ENCODE measurements at regions not wholly inside any gene's neighbourhood (a gene's known extent, or its start where the extent isn't known, plus 50 kb on each side); places are given as distances from the start of the nearest gene placed in this dataset.

- Histone ChIP-seq H3K4me1 (ENCODE audit: control insufficient read depth in 1 of 2, insufficient read depth in 2 of 2, low read depth in 1 of 2, low read length in 1 of 2) (no peaks in the 10 kb centered on the region), H3K79me2 (ENCODE audit: insufficient read depth) (no peaks in the 10 kb centered on the region), H3K36me3 (replicated peaks in 1 of 2; ENCODE audit: control insufficient read depth in 1 of 2, insufficient read depth in 2 of 2, low read length in 1 of 2) (no peaks in the 10 kb centered on the region), H3F3A (replicated peaks; ENCODE audit: insufficient read depth) (no peaks in the 10 kb centered on the region), H3K9ac (no peak overlapping the region), H4K20me1 (ENCODE audit: insufficient read depth) (no peaks in the 10 kb centered on the region), H3K27me3 (ENCODE audit: insufficient read depth) (no peaks in the 10 kb centered on the region), H3K27ac (ENCODE audit: low read depth in 2 of 2, low read length in 1 of 2) (no peak overlapping the region), H3K9me2 (no peaks in the 10 kb centered on the region), H3K4me3 (ENCODE audit: low read depth in 2 of 2, low read length in 1 of 2) (no peak overlapping the region), H3K4me2 (no peak overlapping the region), H2AFZ (ENCODE audit: low read depth) (no peak overlapping the region), H3K9me3 (no peaks in the 10 kb centered on the region)
- CTCF ChIA-PET: interaction anchor here (0.8 to 1.0 kb wide), 2 partner anchors 13 to 50 kb away, joined by 3 read pairs; no protein-coding TSS in a partner anchor
- no peak for DNase-seq
- POLR2A ChIA-PET: no interaction called here
- WGBS (ENCODE audit: low lambda C conversion rate): 74% methylated on average over 6 of the region's 6 CpGs
- TF ChIP-seq NRF1 (IDR thresholded peaks at IDR 0.05; ENCODE audit: low read depth, low read length) (no peak), CTCF (IDR thresholded peaks at IDR 0.05) (no peak), MAX (IDR thresholded peaks at IDR 0.05; ENCODE audit: low read depth) (no peak), YY1 (IDR thresholded peaks at IDR 0.05; ENCODE audit: low read depth) (no peak), TAF1 (IDR thresholded peaks at IDR 0.05; ENCODE audit: borderline replicate concordance, low read depth, low read length) (no peak), PBX3 (IDR thresholded peaks at IDR 0.05) (no peak), CHD2 (IDR thresholded peaks at IDR 0.05; ENCODE audit: low read length, partially characterized antibody) (no peak), RAD21 (IDR thresholded peaks at IDR 0.05; ENCODE audit: low read length) (no peak), SIN3A (IDR thresholded peaks at IDR 0.05; ENCODE audit: borderline replicate concordance, low read depth, low read length) (no peak), MXI1 (IDR thresholded peaks at IDR 0.05; ENCODE audit: low read depth, low read length) (no peak)
These were observed 67.0 kb downstream of the PTTG1 start for GRCh38 chr5:160488394-160489325.

GRCh38 chr5:160491438-160491837, 69.8 kb downstream of the PTTG1 start:
- Histone ChIP-seq H3K9me2 (no peaks in the 10 kb centered on the region), H3K9ac (no peak overlapping the region), H3F3A (replicated peaks; ENCODE audit: insufficient read depth) (no peaks in the 10 kb centered on the region), H4K20me1 (ENCODE audit: insufficient read depth) (no peaks in the 10 kb centered on the region), H3K79me2 (ENCODE audit: insufficient read depth) (no peaks in the 10 kb centered on the region), H3K9me3 (no peaks in the 10 kb centered on the region), H3K4me2 (no peak overlapping the region), H3K36me3 (replicated peaks in 1 of 2; ENCODE audit: control insufficient read depth in 1 of 2, insufficient read depth in 2 of 2, low read length in 1 of 2) (no peaks in the 10 kb centered on the region), H3K27ac (ENCODE audit: low read depth in 2 of 2, low read length in 1 of 2) (no peak overlapping the region), H3K4me3 (ENCODE audit: low read depth in 2 of 2, low read length in 1 of 2) (no peak overlapping the region), H3K27me3 (ENCODE audit: insufficient read depth) (no peaks in the 10 kb centered on the region), H3K4me1 (ENCODE audit: control insufficient read depth in 1 of 2, insufficient read depth in 2 of 2, low read depth in 1 of 2, low read length in 1 of 2) (no peaks in the 10 kb centered on the region), H2AFZ (ENCODE audit: low read depth) (no peak overlapping the region)
- ChIA-PET POLR2A (no interaction called here), CTCF (no interaction called here)
- WGBS (ENCODE audit: low lambda C conversion rate): 86% methylated on average over 1 of the region's 1 CpG
- no peak for TF ChIP-seq TAF1 (IDR thresholded peaks at IDR 0.05; ENCODE audit: borderline replicate concordance, low read depth, low read length)
- no peak for TF ChIP-seq ELF1 (IDR thresholded peaks at IDR 0.05)
- TF ChIP-seq RCOR1 (IDR thresholded peaks at IDR 0.05; ENCODE audit: low read length): no peak
- no peak for TF ChIP-seq RAD21 (IDR thresholded peaks at IDR 0.05; ENCODE audit: low read length)
- no peak for TF ChIP-seq MAX (IDR thresholded peaks at IDR 0.05; ENCODE audit: low read depth)
- no peak for TF ChIP-seq USF2 (IDR thresholded peaks at IDR 0.05; ENCODE audit: borderline replicate concordance, low read depth, low read length)
- TF ChIP-seq CTCF (IDR thresholded peaks at IDR 0.05): no peak
- TF ChIP-seq MXI1 (IDR thresholded peaks at IDR 0.05; ENCODE audit: low read depth, low read length): no peak
- TF ChIP-seq FOXM1 (IDR thresholded peaks at IDR 0.05; ENCODE audit: low read depth): no peak
- TF ChIP-seq SMC3 (IDR thresholded peaks at IDR 0.05; ENCODE audit: low read depth, low read length): no peak
- no peak for TF ChIP-seq SIN3A (IDR thresholded peaks at IDR 0.05; ENCODE audit: borderline replicate concordance, low read depth, low read length)
- DNase-seq: no peak
